ENCODE measurements at regions not wholly inside any gene's neighbourhood (a gene's known extent, or its start where the extent isn't known, plus 50 kb on each side); places are given as distances from the start of the nearest gene placed in this dataset.

- Histone ChIP-seq H4K20me1 (ENCODE audit: insufficient read depth, low read length) (no peaks in the 10 kb centered on the region), H2AFZ (ENCODE audit: low read depth, low read length) (no peak overlapping the region)
Measured at GRCh38 chr7:41867639-41868280, 164.9 kb upstream of the INHBA start.

DNA sequence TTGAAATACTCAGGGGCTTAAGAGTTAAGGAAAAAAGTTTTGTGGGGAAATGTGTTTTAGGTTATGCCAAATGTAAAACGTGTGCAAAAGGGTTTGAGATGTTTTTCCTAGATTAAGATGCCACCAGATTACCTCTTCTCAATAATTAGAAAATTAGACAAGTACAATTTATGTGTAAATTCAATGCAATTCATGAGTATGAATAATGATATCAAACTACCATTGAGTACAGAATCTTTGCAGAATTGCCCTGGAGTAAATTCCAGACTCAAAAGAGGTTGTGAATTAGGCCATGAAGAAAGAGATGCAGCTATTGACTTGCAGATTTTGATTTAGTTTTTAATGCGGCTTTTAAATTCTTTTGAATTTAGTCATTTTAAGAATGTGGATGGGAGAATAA is 159.4 kb upstream of the INHBA start:
- Histone ChIP-seq H3K36me3 (replicated peaks; ENCODE audit: low read depth, low read length) (no peaks in the 10 kb centered on the region), H3K27ac (ENCODE audit: low read length) (no peak overlapping the region), H3K4me2 (ENCODE audit: low read length) (no peak overlapping the region), H2AFZ (ENCODE audit: low read depth, low read length) (no peak overlapping the region), H3K9ac (ENCODE audit: low read length) (no peak overlapping the region), H3K79me2 (ENCODE audit: low read length) (no peaks in the 10 kb centered on the region), H4K20me1 (ENCODE audit: insufficient read depth, low read length) (no peaks in the 10 kb centered on the region), H3K27me3 (ENCODE audit: low read depth, low read length) (no peaks in the 10 kb centered on the region), H3K4me3 (ENCODE audit: low read length) (no peak overlapping the region), H3K4me1 (ENCODE audit: low read length) (no peaks in the 10 kb centered on the region), H3K9me3 (ENCODE audit: insufficient read depth, low read length) (0 out of 2 replicates have a peak, but pooled peaks cover 5% of the 10 kb centered on the region)
- no peak for TF ChIP-seq CTCF (IDR thresholded peaks at IDR 0.05; ENCODE audit: low read depth, low read length)
- TF ChIP-seq EZH2phosphoT487 (IDR thresholded peaks at IDR 0.05; ENCODE audit: low read depth): no peak

More at GRCh38 chr7:41867639-41868280, 164.9 kb upstream of the INHBA start:
- H3K79me2 ChIP-seq (ENCODE audit: low read length): no peaks in the 10 kb centered on the region
- peaks cover 9% of the 10 kb centered on the region; the same call in 1 of the 2 replicates for H3K9me3 ChIP-seq (ENCODE audit: insufficient read depth, low read length)
- no peaks in the 10 kb centered on the region for H3K36me3 ChIP-seq (replicated peaks; ENCODE audit: low read depth, low read length)
- no peak for TF ChIP-seq CTCF (IDR thresholded peaks at IDR 0.05; ENCODE audit: low read depth, low read length)
- TF ChIP-seq EZH2phosphoT487 (IDR thresholded peaks at IDR 0.05; ENCODE audit: low read depth): no peak
- peaks cover 4% of the 10 kb centered on the region; the same call in 1 of the 2 replicates for H3K27me3 ChIP-seq (ENCODE audit: low read depth, low read length)
- no peak overlapping the region for H3K4me2 ChIP-seq (ENCODE audit: low read length)
- H3K4me3 ChIP-seq (ENCODE audit: low read length): no peak overlapping the region
- H3K27ac ChIP-seq (ENCODE audit: low read length): no peak overlapping the region
- H3K4me1 ChIP-seq (ENCODE audit: low read length): peaks cover 12% of the 10 kb centered on the region
- no peak overlapping the region for H3K9ac ChIP-seq (ENCODE audit: low read length)

DNA sequence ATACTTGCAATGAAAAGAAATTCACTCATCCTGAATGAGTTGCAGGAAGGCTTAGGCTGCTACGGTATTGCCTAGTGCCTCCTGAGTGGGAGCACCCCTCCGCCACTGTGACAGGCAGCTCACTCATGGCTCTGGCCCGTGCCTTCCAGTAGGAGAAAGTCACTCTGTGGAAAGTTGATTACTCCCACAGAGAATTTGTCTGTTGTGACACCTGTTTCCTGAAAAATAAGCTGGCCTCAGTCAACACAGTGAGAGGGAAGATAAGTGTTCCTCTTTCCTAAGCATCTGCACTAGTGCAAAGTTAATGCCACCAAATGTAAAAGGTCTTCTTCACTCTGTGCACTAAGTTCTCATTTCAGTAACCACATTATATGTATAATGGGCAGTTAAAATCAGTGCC is 158.8 kb upstream of the INHBA start:
- Histone ChIP-seq H3K79me2 (ENCODE audit: low read length) (no peaks in the 10 kb centered on the region), H3K27ac (ENCODE audit: low read length) (no peak overlapping the region), H3K4me1 (ENCODE audit: low read length) (no peaks in the 10 kb centered on the region), H4K20me1 (ENCODE audit: insufficient read depth, low read length) (no peaks in the 10 kb centered on the region), H3K4me2 (ENCODE audit: low read length) (no peak overlapping the region), H3K36me3 (replicated peaks; ENCODE audit: low read depth, low read length) (no peaks in the 10 kb centered on the region), H3K9ac (ENCODE audit: low read length) (no peak overlapping the region), H3K9me3 (ENCODE audit: insufficient read depth, low read length) (0 out of 2 replicates have a peak, but pooled peaks cover 5% of the 10 kb centered on the region), H3K27me3 (ENCODE audit: low read depth, low read length) (no peaks in the 10 kb centered on the region), H2AFZ (ENCODE audit: low read depth, low read length) (no peak overlapping the region), H3K4me3 (ENCODE audit: low read length) (no peak overlapping the region)
- TF ChIP-seq CTCF (IDR thresholded peaks at IDR 0.05; ENCODE audit: low read depth, low read length): no peak
- no peak for TF ChIP-seq EZH2phosphoT487 (IDR thresholded peaks at IDR 0.05; ENCODE audit: low read depth)

- H3K9ac ChIP-seq (ENCODE audit: low read length): no peak overlapping the region
- H3K4me1 ChIP-seq (ENCODE audit: low read length): no peaks in the 10 kb centered on the region
- no peak overlapping the region for H3K4me3 ChIP-seq (ENCODE audit: low read length)
- H3K27me3 ChIP-seq (ENCODE audit: low read depth, low read length): peaks cover 6% of the 10 kb centered on the region; the same call in 1 of the 2 replicates
- no peaks in the 10 kb centered on the region for H4K20me1 ChIP-seq (ENCODE audit: insufficient read depth, low read length)
- H3K79me2 ChIP-seq (ENCODE audit: low read length): no peaks in the 10 kb centered on the region
- no peak for TF ChIP-seq EZH2phosphoT487 (IDR thresholded peaks at IDR 0.05; ENCODE audit: low read depth)
- no peak for TF ChIP-seq CTCF (IDR thresholded peaks at IDR 0.05; ENCODE audit: low read depth, low read length)
- no peaks in the 10 kb centered on the region for H3K36me3 ChIP-seq (replicated peaks; ENCODE audit: low read depth, low read length)
- H3K4me2 ChIP-seq (ENCODE audit: low read length): no peak overlapping the region
- H2AFZ ChIP-seq (ENCODE audit: low read depth, low read length): no peak overlapping the region
- no peak overlapping the region for H3K27ac ChIP-seq (ENCODE audit: low read length)
- H3K9me3 ChIP-seq (ENCODE audit: insufficient read depth, low read length): no peaks in the 10 kb centered on the region
Measured at GRCh38 chr7:41858201-41858600, 155.3 kb upstream of the INHBA start.
